CD4-positive, alpha-beta T cell treated with Interleukin-10 for 1 hour (primary cell): ENCODE measurements at regions not wholly inside any gene's neighbourhood (a gene's known extent, or its start where the extent isn't known, plus 50 kb on each side); places are given as distances from the start of the nearest gene placed in this dataset.

Experiments used
- DNase-seq: peaks from one replicate; pipeline ENCODE4 v3.0.0-alpha.2; 2020

DNA sequence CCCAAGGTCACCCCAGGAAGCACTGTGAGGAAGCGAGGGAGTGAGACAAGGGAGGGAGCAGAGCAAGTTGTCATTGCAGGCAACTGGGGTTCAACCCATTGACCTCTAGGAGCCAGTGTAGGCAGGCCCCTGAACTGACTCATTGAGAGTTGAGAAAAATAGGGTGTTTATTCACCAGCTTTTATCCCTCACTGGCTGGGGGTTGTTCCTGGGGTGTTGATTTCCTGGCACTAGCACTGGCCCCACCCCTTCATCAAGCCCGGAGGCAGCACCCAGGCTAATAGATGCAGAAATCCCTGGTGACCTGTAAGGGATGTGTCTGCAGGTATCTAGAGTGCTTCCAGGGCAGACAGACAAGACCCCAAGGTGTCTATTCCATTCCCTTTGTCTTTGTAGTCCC is 183.9 kb downstream of the ARRDC4 start:
- DNase-seq, result no peak

DNA sequence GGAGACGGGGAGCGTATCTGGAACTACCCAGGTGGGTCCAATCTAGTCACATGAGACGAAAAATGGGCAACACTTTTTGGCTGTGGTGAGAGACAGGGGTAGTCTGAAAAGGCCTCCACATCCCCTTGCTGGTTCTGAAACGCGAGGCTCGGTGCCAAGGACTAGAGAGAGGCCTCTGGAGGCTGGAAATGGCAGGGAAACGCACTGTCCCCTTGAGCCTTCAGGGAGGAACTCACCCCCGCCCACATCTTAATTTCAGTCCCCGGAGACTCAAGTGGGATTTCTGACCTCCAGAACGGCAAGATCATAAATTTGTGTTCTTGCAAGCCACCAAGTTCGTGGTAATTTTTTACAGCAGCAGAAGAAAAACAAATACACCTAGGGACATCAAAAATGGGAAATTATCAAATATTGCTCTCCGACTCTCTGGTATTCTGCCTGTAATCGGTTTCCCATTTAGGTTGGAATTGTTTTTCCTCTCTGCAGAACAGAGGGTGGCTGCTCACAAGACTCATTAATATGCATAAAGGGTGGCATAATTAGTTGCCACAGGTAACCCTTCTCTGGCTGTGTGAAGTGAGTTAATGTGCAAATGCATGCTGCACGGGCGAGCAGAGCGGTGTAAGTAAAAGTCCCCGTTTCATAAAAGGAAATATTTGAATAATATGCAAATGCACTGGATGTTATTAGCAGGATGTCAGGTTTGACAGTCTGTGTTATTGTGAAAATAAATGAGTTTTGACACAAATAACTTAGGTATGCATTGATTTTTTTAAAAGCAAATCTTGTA is 185.7 kb downstream of the ARRDC4 start:
- DNase-seq, result no peak

DNA sequence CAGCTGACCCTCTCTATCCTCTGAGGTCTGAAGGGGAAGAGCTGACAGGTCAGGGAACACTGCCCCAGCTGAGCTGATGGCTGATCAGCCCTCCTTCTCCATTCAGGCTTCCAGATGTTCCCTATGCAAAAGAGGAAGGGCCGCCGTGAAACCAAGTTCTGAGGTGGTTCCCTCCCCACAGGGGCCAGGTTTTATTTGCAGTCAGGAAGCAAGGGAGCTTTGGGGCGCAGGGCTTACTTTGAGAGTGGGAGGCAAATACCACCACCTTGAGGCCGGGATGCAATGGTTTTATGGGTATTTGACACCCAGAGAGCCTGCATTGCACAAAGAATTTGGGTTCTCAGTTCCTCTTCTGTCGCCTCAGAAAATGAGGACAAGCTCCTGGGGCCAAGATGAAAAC is 186.9 kb downstream of the ARRDC4 start:
- no peak for DNase-seq

DNA sequence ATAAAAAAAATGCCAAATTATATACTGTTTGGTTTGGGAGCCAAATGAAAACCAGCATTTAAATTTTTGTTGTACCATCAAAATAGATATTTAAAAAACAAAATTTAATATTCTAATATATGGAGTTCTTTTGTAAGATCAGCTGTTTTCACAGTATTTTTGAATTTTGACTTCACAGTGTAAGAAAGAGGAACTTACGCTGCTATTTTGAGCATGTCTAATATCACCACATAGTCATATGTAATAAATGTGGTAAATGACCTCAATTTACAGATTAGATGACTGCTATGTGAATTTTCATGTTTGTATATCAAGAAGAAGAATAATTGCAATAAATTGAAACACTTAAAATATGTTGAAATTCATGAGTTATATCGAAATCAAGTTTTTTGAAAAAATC is 189.6 kb downstream of the ARRDC4 start:
- DNase-seq, result no peak

DNA sequence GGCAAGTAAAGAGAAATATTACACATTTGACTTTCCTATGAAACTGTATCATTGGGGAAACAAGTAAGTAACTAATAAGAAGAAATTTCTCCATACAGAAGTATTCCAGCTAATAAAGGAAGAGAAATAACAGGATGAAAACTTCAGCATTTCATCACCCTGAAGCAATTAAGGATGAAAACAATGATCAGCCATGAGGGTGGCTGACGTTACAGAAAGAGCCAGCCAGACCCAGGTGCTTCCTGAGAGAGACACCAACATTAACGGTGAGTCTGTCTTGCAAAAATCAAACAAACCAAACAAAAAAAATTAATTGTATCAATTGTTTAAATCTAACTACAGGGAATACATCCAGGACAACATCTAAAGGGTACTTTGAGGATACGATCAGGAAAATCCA is 190.0 kb downstream of the ARRDC4 start:
- DNase-seq, result no peak

DNA sequence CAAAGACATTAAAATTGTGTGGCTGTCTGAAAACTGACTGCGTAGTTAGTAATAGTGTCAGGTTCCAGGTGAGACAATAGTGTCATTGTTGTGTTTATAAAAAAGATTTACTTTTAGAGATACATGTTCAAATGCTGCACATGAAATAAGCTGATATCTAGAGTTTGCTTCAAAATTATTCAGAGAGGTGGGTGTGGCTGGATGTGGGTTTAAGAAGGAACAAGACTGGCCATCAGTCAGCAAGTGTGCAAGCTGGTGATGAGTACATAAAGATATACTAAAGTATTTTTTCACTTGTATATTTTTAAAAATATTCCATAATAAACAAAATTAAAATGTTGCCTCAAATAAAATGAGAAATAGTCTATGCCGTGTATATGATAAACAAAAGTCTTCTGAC is 190.6 kb downstream of the ARRDC4 start:
- DNase-seq, result no peak

DNA sequence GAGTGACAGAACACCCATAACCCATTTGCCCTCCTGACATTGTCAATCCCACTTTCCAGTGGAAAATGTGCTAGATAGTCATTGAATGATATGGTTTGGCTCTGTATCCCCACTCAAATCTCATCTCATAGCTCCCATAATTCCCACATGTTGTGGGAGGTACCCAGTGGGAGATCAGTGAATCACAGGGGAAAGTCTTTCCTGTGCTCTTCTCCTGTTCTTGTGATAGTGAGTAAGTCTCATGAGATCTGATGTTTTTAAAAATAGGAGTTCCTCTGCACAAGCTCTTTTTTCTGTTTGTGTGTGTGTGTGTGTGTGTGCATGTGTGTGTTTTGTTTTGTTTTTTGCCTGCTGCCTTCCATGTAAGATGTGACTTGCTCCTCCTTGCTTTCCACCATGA is 191.7 kb downstream of the ARRDC4 start:
- no peak for DNase-seq

DNA sequence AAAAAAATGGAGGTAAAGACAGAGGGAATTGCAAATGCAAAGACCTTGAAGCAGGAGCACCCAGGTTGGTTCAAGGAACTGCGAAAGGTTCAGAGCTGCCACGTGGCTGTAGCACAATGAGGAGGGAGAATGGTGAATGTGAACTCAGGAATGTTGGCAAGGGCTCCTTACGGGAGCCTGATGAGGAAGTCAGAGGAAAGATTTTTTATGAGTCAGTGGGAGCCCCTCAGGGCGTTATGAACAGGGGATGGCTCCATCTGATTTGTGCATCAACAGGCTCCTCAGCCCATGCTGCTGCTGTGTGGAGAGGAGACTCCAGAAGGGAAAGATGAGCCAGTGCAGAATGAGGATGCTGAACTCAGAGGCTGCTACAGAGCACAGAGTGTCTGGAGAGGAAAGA is 194.4 kb downstream of the ARRDC4 start:
- DNase-seq, result no peak

DNA sequence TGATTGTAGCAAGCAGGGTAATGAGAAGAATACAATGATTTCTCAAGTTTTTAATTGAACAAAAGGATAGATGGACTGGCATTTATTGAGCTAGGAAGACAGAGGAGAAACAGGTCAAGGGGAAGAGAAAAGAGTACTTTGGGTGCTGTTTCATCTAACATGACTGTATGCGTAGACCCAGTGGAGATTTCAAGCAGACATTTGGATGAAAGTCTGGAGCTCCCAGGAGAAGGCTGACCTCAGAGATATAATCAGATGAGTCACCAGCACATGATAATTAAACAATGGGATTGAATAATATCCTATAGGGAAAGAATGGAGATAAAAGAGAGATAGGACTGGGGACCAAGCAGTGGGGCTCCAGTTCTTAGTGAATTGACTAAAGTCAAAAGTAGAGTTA is 194.9 kb downstream of the ARRDC4 start:
- no peak for DNase-seq

DNA sequence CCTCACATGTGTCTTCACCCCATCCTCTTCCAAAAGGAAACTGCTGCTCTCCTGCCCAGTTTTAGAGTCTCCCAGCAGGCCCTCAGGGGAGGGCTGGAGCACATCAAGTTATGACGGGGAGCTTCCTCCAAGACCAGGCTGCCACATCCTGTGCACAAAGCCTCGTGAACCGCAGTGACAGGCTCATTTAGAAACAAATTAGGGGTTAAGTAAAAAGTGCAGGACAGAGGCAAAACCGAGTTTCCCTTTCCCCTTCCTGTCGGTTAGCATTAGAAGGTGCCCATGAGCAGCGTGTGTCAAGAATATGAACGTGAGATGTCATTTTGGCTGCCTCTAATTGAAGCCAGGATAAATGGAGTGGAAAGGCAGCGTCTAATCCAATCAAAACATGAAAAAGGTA is 199.7 kb downstream of the ARRDC4 start:
- DNase-seq, result peak; percentile 33

DNA sequence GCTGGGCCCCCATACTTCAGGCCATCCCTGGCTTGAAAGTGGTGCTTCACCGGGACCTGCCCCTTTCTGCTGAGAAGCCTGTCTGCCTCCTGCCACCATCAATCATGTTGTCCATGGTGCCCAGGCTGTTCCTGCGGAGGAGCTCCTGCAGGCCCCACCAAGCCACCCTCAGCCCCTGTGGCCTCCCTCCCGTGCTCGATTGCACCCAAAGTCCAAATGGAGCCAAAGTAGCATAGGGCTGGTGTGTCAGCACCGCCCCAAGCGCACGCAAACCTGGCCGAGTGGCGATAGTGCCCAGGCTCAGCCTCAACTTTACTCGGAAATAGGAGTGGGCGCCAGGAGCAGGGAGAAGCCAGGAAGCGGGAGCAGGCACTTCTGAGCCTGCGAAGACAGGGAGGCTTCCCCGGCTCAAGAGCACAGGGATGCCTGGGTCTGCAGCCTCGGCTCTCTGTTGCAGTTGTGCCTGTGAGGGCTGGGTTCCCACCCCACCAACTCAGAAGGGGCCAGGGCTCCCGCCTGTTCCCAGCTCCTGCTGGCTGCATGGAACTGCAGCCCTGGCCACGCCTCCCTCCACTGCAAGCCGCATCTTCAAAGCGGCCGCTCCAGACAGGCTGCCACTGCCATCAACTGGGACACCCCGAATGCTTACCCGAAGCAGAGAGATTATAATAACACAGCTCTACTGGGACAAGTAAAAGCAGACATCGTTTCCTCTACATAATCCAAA is 203.0 kb downstream of the ARRDC4 start:
- no peak for DNase-seq

DNA sequence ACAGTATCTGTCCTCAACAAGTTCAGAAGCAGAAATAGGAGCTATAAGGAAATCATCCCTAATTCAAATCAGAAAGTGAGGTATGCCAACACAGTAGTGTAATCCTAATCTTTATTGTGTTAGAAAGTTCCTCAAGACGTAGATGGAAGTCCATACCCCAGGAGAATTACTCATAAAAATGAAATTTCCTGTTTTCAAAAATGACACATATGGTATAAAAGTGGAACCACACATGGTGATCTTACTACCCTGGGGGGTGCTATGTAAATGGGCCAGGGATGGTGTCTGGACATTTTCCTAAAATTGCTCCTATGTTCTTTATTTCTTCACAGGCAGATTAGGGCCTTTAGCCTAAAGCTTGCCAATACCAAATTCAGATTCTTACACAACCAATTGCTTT is 204.1 kb downstream of the ARRDC4 start:
- DNase-seq, result no peak

DNA sequence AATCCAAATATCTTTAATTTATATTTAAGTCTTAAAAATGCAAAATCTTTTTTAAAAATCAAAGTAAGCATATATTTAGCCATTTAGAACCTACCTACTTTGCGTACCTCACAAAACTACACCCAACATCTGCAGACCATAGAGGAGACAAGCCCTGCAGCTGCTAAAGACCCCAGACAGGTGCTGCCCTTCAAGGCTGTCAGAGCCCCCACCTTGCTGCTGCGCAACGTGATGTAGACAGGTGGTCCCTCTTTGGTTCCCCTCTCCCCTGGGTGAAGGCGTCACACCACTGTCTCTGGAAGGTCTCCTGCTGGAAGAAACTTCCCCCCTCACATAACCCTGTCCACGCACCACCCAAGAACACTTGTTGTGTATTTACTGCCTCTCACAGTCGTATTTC is 204.5 kb downstream of the ARRDC4 start:
- DNase-seq, result no peak

DNA sequence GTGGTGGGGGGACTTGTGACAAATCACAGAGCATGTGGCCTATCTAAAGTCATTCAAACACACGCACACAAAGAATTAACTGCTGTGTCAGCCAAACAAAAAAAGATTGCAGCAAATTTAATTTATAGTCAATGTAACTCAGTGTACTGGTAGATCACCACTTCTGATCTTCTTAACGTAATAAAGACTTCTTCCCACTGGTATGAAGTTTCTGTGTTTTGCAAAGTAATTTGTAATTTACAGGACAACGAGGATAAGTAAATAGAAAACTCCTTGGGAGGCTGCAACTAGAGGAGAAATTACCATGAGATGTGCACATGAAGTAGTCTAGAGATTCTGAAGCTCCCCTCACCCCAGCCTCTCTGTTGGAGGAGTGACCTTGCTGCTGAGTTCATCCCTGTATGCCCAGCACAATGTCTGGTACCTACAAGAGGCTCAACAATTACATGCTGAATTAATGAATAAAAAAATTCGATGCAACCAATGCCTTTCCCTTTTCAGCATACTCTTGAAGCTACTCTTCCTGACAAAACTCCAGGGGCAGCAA is 207.3 kb downstream of the ARRDC4 start:
- no peak for DNase-seq

DNA sequence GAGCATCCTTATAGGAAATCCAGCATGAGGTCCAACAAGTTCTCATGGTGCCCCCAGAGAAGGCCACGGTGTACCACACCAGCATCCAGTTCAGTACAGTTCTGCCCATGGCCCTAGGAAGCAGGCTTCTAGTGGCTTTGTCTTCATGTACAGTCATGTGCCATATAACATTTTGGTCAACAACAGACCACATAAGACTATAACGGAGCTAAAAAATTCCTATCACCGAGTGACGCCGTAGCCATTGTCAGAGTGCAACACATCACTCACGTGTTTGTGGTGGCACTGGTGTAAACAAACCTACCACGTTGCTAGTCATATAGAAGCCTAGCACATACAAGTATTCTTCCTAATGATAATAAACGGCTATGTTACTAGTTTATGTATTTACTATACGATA is 209.0 kb downstream of the ARRDC4 start:
- DNase-seq, result no peak

DNA sequence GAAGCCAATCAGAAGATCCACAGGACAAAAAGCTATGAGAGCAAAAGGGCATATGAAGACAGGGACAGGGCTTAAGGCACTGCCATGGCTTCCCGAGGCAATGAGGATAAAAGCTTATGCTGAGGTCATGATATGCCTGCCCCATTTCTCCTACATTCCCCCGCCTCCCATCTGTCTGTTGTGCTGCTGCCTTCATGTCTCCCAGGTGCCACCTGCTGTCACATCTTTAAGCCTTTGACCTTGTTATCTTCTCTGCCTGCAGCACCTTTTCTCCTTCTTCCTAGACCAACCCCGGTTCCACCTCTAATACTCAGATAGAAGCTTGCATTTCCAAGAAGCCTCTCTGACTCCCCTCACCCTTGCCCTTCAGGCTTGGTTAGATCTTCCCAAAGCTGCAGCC is 213.8 kb downstream of the ARRDC4 start:
- no peak for DNase-seq

DNA sequence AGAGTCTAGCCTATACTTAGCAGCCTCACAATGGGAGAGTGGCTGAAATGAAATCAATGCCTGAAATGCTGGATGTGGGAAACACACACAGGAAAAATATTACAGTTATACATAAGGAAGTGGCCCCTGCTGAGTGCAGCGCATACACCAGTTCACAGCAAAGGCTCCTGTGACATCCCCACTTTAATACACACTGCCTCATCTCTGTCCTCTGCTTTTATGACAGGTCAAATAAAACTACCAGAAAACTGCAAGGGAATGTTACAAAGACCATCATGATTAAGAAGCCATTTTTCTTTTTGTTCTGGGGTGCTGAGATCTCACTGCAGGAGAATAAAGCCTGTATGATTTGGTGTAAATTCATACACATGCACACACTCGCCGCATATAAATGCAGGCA is 214.3 kb downstream of the ARRDC4 start:
- no peak for DNase-seq

DNA sequence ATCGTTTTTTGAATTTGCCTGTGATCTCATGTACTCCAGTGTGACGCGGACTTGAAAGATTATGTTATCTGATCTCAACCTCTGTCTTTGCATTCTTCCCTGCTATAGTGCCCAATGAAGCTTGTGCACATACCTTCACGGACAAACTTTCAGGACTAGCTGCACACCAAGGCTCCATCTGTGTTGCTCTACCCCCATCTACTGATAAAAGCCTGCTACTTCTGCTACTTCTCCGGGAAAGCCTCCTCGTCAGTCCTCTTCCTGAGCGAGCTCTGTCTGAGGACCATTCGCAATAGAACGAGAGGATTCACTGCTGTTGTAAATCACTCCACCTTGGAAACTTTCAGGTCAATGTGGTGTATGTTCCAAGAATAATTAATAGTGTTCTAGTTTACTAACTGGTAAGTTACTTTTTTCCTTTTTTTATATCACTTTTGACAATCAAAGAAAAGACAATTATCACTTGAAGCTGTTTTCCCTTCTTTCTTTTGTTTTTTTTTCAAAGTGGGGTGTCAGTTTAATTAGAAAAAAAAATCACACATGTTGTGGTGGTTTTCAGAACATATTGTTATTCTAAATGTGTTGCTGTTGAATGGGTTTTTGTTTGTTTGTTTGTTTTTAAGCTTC is 217.6 kb downstream of the ARRDC4 start:
- DNase-seq, result peak; percentile 43

DNA sequence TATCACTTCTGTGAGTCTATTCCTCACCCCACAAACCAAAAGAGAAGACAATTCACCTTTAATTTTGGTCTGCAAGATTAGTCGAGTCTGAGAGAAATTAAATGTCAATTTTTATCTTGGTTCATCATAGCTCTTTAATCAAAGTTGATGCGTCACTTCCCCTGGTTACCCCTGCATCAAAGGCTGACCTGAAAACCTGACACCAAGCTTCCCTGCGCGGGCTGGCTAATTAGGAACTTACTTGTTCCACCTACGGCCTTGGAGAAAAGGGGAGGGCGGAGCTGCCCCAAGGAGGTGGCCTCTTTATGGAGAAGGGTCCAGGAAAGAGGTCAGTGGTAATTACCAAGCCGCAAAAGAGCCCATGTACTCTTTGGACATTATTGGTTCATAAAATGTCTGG is 218.4 kb downstream of the ARRDC4 start:
- no peak for DNase-seq

DNA sequence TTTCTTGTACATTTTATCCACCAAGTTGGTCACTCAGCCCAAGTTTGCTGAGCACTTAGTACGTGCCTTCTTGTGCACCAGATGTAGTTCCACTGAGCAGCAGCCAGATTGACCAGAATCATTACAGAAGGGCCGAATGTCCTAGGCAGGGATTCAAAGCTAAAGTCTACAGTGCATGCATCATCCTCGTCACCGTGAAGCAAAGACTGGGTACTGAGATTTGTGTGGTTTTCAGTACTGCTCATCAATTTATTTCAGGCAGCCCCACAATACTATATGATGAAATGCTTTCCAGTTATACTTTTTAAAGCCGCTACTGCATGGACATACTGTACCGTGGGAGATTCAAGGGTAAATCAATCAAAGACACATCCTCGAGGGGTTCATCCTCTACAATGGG is 227.0 kb downstream of the ARRDC4 start:
- DNase-seq, result no peak

DNA sequence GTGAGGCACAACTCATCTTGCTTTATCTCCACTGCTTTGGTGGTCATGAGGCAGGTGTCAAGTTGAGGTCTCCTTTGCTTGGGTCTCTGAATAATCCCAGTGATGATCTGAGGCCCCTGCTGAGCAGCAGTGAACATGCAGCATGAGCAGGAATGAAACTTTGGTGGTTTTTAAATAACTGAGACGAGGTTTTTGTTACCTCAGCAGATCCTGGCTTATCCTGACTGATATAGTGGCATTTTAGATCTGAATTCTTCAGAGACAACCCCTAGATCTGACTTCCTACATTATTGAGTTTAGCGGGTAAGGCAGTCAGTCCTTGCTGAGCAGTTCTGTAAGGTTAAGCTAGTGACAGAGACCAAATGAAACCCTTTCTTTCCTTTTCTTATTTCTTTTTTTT is 230.4 kb downstream of the ARRDC4 start:
- no peak for DNase-seq

DNA sequence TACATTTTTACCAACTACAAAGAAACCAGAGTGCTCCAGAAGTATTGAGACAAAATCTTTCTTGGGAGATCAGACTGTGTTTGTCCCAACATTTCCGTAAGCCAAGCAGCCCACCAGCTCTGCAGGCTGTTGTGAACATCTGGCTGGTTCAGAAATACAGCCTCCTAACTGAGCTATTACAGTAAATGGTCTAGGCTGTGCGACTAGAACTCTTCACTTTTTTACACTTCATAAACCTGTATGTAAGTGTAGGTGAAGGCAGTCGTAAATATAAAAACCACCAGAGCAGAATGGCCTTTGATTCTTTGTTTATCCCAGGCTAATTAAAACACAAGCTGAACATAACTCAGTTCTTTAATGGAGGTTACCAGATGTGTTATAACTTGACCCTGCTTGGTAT is 235.3 kb downstream of the ARRDC4 start:
- no peak for DNase-seq

DNA sequence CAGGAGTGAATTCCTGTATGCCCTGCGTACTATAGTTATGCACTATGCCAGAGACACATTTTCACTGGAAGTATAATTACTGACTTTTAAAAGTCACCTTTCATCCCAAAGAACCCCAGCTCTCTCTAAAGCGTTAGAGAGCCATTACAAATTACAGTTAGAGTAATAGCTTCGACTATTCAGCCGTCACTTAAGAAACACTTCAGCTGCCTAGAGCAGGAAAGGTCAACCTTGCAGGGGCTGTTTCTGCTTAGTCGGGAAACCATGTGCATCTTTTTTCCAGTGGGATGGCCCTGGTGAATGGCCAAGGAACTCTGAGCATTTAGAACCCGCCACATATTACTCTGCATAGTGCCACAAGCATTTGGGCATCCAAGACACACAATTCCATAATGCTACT is 235.9 kb downstream of the ARRDC4 start:
- DNase-seq, result no peak

DNA sequence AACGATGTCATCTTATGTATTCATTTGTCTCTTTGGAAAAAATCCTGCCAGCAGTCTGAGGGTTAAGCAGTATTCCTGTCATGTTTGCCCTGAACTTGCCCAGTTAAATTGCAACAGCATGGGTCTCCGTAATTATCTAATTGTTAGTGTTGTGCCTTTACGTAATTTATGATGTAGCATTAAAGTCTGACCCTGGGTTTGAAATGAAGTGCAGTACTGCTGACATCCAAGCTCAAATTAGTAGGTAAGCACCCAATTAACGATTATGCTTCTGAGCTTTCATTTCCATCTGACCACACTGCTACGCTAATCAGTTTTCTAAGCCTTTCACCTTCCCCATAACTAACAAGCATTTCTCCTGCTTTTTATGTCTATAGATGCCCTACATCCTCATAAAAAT is 241.8 kb downstream of the ARRDC4 start:
- DNase-seq, result no peak
